ENCODE measurements at regions not wholly inside any gene's neighbourhood (a gene's known extent, or its start where the extent isn't known, plus 50 kb on each side); places are given as distances from the start of the nearest gene placed in this dataset.
"Not testable (repeated sequence)": the region's sequence is repeated elsewhere in the genome, so short reads cannot be mapped to it uniquely, and the experiment has no call there.

GRCh38 chrX:44785652-44786051 is 58.2 kb upstream of the DUSP21 start:
- peak; percentile 14 for DNase-seq

- DNase-seq = no peak
Measured at GRCh38 chrX:44784241-44784640, 59.6 kb upstream of the DUSP21 start.

DNA sequence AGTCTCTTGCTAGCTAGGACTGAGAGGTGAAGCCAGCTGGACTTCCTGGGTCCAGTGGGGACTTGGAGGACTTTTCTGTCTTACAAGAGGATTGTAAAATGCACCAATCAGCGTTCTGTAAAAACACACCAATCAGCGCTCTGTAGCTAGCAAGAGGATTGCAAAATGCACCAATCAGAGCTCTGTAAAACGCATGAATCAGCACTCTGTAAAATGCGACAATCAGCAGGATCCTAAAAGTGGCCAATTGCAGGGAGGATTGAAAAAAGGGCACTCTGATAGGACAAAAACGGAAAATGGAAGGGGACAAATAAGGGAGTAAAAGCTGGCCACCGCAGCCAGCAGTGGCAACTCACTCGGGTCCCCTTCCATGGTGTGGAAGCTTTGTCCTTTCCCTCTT is 65.6 kb upstream of the DUSP21 start:
- no peak for DNase-seq

GRCh38 chrX:44775726-44776125 is 68.1 kb upstream of the DUSP21 start:
- DNase-seq = no peak

DNA sequence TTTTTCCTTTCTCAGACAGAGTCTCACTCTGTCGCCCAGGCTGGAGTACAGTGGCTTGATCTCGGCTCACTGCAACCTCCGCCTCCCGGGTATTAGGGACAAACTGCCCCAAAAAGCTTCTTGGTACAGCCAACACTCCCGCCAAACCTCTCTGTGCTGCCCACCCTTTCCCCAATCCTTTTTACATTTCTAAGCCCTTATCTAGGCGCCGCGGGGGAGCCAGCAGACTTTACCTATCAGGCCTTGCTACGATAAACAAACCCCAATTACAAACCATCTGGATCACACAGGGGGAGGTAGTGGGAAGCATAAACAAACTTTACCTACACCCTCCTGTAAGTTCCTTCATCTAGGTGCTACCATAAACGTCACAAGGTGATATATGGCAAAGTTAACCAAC is 69.8 kb upstream of the DUSP21 start:
- not testable (repeated sequence) for DNase-seq

DNA sequence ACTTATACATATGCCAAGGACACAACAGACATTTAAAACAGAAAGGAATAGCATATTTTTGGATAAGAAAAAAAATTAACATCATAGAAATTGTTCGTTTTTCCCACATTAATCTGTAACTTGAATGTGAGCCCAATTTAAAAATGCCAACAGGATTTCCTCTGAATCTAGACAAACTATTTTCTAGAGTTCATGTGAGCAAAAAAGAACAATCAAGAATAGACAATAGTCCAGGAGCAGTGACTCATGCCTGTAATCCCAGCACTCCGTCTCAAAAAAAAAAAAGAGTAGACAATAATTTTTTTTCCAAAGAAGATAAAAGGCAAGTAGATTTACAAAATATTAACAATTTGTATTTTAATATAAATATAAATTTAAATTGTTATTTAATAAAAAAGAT is 73.7 kb upstream of the DUSP21 start:
- no peak for DNase-seq

- no peak for DNase-seq
Measured at GRCh38 chrX:44767308-44767707, 76.5 kb upstream of the DUSP21 start.

- DNase-seq = no peak
Measured at GRCh38 chrX:44765556-44765955, 78.3 kb upstream of the DUSP21 start.

DNA sequence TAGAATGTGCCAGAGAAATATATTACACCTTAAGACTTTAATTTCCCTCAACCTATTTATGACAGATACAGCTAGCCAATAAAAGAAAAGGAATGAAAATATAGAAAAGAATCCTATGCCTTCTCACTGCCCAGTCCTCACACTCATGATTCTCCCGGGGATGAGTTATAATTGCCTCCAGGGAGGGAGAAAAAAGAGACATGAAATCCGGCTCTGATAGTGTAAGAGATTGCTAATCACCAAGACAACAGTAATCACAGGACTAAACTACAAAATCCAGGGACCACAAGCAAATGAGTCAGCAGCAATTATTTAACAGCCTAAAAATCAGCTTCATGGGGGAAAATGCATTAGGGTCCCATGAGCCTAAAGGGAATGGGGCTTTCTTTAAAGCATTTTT is 95.9 kb upstream of the DUSP21 start:
- DNase-seq = no peak

- DNase-seq = no peak
Measured at GRCh38 chrX:44747317-44747716, 96.5 kb upstream of the DUSP21 start.

DNA sequence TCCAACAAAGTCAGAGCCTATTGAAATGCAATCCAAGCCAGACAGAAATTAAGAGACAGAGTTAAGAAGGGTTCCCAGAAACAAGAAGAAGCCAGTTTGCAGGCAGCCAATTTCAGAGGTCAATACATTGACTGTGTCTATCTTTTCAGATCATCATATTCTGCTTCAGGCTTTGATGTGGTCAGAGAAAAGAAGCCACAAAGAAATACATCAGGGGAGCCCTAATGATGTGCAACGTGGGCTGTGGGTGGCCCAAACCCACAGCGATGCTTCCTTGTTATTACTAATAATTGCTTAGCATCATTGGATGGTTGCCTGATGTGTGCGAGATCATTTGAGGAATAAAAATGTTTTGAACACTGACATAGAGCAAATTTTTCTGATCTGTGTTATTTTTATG is 99.0 kb upstream of the DUSP21 start:
- no peak for DNase-seq

DNA sequence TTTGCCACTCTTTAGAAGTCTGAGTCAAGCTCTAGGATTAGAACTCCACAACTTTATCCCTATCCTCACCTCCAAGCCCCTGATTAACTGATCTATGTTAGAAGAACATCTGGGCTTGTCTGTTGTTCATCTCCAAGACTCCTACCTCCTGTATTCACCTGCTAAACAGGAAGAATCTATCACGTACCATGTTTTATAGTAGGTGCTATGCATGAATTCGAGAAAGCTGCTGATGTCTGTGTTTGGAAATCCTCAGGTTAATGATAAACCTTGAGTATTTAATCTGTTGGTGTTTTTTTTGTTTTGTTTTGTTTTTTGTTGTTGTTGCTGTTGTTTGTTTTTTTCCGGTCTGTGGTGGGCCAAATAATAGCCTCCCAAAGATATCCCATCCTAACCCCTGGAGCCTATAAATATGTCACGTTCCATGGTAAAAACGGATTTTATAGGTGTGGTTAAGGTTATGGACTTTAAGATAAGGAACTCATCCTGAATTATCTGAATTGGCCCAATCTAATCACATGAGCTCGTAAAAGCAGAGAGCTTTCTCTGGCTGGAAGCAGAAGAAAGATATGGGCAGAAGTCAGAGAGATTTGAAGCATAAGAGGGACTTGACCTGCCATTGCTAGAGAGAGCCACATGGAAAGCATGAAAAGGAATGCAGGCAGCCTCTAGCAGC is 101.2 kb upstream of the DUSP21 start:
- no peak for DNase-seq

- not testable (repeated sequence) for DNase-seq
Measured at GRCh38 chrX:44741859-44742258, 102.0 kb upstream of the DUSP21 start.

GRCh38 chrX:44741458-44741857 is 102.4 kb upstream of the DUSP21 start:
- not testable (repeated sequence) for DNase-seq

- DNase-seq = no peak
Measured at GRCh38 chrX:44735498-44735897, 108.3 kb upstream of the DUSP21 start.

DNA sequence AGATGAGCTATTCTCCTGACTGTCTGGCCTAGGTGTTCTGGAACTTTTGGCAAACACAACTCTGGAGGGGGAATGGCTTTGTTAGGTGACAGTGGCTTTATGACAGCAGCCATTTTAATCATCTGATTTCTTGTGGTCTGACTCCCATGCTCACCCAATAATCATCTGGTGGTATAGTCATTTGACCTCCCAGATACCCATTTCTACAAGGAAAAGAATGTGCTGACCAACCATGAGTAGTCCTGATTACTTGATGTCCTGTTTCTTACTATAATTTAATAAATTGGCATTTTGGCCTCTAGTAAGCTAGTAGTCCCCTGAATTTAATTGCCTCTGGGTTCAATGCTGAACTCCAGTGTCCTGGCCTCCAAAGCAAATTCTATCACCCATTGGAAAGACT is 109.9 kb upstream of the DUSP21 start:
- no peak for DNase-seq

DNA sequence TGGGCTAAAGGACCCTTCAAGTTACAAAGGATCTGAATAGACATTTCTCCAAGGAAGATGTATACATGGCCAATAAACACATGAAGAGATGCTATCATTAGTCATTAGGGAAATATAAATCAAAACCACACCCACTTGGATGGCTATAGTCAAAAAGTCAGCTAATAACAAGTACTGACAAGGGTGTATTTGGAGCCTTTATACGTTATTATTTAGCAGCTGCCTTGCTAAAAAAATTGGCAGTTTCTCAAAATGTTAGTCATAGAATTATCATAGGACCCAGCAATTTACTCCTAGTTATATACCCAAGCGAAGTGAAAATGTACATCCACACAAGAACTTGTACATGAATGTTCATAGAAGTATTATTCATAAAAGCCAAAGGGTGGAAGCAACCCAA is 112.7 kb upstream of the DUSP21 start:
- DNase-seq = no peak

DNA sequence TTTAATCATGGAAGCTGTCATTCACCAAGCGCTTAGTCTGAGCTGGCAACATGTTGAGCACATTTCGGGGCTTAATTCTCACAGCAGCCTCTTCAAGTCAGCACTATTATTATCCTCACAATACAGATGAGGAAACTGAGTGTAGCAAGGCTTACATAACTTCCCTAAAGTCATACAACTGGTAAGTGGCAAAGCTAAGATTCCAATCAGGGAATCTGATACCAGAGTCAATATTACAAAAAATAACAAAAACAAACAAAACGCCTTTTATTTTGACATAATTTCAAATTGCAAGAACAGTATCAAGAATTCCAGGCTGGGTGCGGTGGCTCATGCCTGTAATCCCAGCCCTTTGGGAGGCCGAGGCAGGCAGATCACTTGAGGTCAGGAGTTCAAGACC is 120.4 kb upstream of the DUSP21 start:
- DNase-seq = no peak

- no peak for DNase-seq
Measured at GRCh38 chrX:44708470-44708869, 135.4 kb upstream of the DUSP21 start.

- no peak for DNase-seq
Measured at GRCh38 chrX:44705817-44706551, 137.8 kb upstream of the DUSP21 start.

DNA sequence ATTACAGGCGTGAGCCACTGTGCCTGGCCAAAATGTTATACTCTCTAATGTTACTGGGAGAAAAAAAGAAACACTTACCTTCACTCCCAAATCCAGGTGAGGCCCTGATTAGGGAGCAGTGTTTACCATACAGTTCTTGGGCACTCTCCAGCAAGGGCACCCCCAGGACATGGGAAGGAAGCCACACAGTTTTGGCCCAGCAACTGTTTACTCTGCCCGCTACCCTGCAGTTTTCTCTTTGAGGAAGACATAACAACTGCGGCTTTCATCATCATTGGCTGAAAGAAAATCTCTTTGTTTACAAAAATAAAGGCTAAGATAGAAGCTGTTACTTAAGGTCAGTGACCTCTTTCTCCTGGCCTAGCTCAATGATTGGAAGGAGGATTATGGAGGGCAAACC is 145.5 kb upstream of the DUSP21 start:
- no peak for DNase-seq

DNA sequence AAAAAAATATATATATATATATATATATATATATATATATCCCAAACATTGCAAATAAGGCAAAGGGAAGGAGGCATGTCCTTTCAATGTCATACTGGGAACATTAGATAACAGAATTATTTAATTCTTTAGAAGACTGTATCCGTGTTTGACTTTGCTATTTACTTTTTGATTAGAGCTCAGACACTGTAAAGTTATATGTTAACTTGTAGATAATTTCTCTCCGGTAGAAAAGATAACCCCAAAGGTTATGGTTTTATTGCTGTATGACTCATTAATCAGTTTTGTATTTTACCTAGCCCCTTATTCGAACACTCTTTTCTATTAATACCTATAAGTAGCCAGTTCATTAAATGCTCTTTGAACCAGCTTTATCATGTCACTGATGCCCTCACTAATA is 150.6 kb upstream of the DUSP21 start:
- DNase-seq = no peak

GRCh38 chrX:44690129-44690528 is 147.5 kb upstream of the FUNDC1 start:
- DNase-seq = no peak

DNA sequence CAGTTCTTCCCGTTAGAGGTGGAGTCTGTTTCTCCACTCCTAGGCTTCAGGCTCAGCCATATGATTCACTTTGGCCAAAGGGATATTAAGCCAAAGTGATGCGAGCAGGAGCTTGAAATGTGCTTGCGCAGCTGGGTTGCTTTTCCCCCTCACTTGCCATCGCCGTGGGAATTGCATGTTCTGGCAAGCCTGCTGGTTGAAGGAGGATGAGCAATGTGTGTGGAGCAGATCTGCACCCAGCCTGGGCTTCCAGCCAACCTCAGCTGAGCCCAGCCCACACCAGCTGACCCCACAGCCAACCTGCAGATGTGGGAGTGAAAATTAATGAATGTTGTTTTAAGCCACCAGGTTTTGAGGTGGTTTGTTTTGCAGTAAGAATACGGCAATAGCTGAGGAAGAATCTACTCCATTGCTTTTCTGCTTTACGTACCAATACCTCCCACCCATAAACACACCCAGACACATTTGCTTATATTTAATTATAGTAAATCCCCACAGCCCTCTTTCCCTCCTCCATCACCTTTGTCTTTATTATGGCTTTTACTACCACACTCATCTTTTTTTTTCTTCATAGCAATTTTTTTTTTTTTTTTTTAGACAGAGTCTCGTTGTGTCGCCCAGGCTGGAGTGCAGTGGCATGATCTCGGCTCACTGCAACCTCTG is 132.8 kb upstream of the FUNDC1 start:
- DNase-seq = peak; percentile 10

All from GOT3 (cell line).